Cardiac muscle cell (in vitro differentiated cells and primary cell): ENCODE measurements at regions not wholly inside any gene's neighbourhood (a gene's known extent, or its start where the extent isn't known, plus 50 kb on each side); places are given as distances from the start of the nearest gene placed in this dataset.

Experiments used
- DNase-seq, 2 donors: peaks; one replicate each; pipeline versions ENCODE4 v3.0.0 to v3.0.0-alpha.2; 2010 to 2017; ENCODE audit warnings: low read depth in 1 of 2, low spot score in 1 of 2
- H3K27ac ChIP-seq: fragments of 200-600 bp; sonication (generic); 2 replicates; pipeline ENCODE4 v1.5.1; 2016
- H3K27me3 ChIP-seq: fragments of 200-600 bp; sonication (generic); 2 replicates; pipeline ENCODE4 v1.6.0; 2016; ENCODE audit warnings: control low read depth
- H3K36me3 ChIP-seq: fragments of 200-600 bp; sonication (generic); 2 replicates; pipeline ENCODE4 v1.5.1; 2016; ENCODE audit warnings: control low read depth
- H3K4me1 ChIP-seq: fragments of 200-600 bp; sonication (generic); 2 replicates; pipeline ENCODE4 v1.8.1; 2017; ENCODE audit warnings: low read depth, mild to moderate bottlenecking, mixed run types
- H3K4me3 ChIP-seq: fragments of 200-600 bp; sonication (generic); 2 replicates; pipeline ENCODE4 v1.5.1; 2016; ENCODE audit warnings: mild to moderate bottlenecking
- H3K9me3 ChIP-seq: fragments of 200-600 bp; sonication (generic); 2 replicates; pipeline ENCODE4 v1.5.1; 2017; ENCODE audit warnings: low read depth, mild to moderate bottlenecking, control low read depth
- CTCF ChIP-seq: IDR thresholded peaks from 2 replicates; pipeline ENCODE4 v1.5.1; 2012; ENCODE audit warnings: low read depth, mild to moderate bottlenecking, low read length

- H3K4me3 ChIP-seq = no peak overlapping the region
- H3K27ac ChIP-seq = no peak overlapping the region
- no peak for TF ChIP-seq CTCF
- H3K27me3 ChIP-seq = no peaks in the 10 kb centered on the region
- no peaks in the 10 kb centered on the region for H3K9me3 ChIP-seq
- H3K4me1 ChIP-seq = no peaks in the 10 kb centered on the region
- no peak for DNase-seq
- no peaks in the 10 kb centered on the region for H3K36me3 ChIP-seq
Observed at GRCh38 chr3:8080464-8080863, 421.2 kb upstream of the LMCD1 start.

- Histone ChIP-seq H3K27ac (no peak overlapping the region), H3K4me3 (no peak overlapping the region), H3K9me3 (no peaks in the 10 kb centered on the region), H3K4me1 (no peaks in the 10 kb centered on the region), H3K27me3 (no peaks in the 10 kb centered on the region), H3K36me3 (no peaks in the 10 kb centered on the region)
- DNase-seq = no peak
- no peak for TF ChIP-seq CTCF
Observed at GRCh38 chr3:8085498-8085897, 416.1 kb upstream of the LMCD1 start.

- no peak for DNase-seq
- Histone ChIP-seq H3K36me3 (no peaks in the 10 kb centered on the region), H3K4me3 (no peak overlapping the region), H3K27ac (no peak overlapping the region), H3K9me3 (no peaks in the 10 kb centered on the region), H3K4me1 (no peaks in the 10 kb centered on the region), H3K27me3 (no peaks in the 10 kb centered on the region)
- TF ChIP-seq CTCF = no peak
Observed at GRCh38 chr3:8087951-8088350, 413.7 kb upstream of the LMCD1 start.

- H3K4me1 ChIP-seq = no peaks in the 10 kb centered on the region
- no peaks in the 10 kb centered on the region for H3K9me3 ChIP-seq
- no peaks in the 10 kb centered on the region for H3K27me3 ChIP-seq
- H3K4me3 ChIP-seq = no peak overlapping the region
- H3K27ac ChIP-seq = no peak overlapping the region
- no peaks in the 10 kb centered on the region for H3K36me3 ChIP-seq
- DNase-seq = no peak
- no peak for TF ChIP-seq CTCF
Observed at GRCh38 chr3:8094415-8094814, 407.2 kb upstream of the LMCD1 start.

GRCh38 chr3:8095724-8096123 is 405.9 kb upstream of the LMCD1 start:
- Histone ChIP-seq H3K4me3 (no peak overlapping the region), H3K9me3 (no peaks in the 10 kb centered on the region), H3K27ac (no peak overlapping the region), H3K4me1 (no peaks in the 10 kb centered on the region), H3K36me3 (no peaks in the 10 kb centered on the region), H3K27me3 (no peaks in the 10 kb centered on the region)
- TF ChIP-seq CTCF = no peak
- DNase-seq = peak in 1 of 2 donors; percentile 49

- peak; percentile 12 for TF ChIP-seq CTCF
- H3K4me1 ChIP-seq = no peaks in the 10 kb centered on the region
- no peaks in the 10 kb centered on the region for H3K27me3 ChIP-seq
- DNase-seq = no peak
- H3K4me3 ChIP-seq = no peak overlapping the region
- no peaks in the 10 kb centered on the region for H3K9me3 ChIP-seq
- H3K36me3 ChIP-seq = no peaks in the 10 kb centered on the region
- no peak overlapping the region for H3K27ac ChIP-seq
Observed at GRCh38 chr3:8097690-8098089, 403.9 kb upstream of the LMCD1 start.
